Activated naive CD8-positive, alpha-beta T cell treated with anti-CD3 and anti-CD28 coated beads for 36 hours (primary cell): ENCODE measurements at regions not wholly inside any gene's neighbourhood (a gene's known extent, or its start where the extent isn't known, plus 50 kb on each side); places are given as distances from the start of the nearest gene placed in this dataset.

ENCODE experiments used
- DNase-seq: peaks from one replicate; pipeline ENCODE4 v3.0.0; 2021
- H3K27ac Mint-ChIP-seq: one replicate; pipeline ENCODE4 v1.8.0; 2022; ENCODE audit warnings: mild to moderate bottlenecking, moderate library complexity, mixed read lengths
- H3K27me3 Mint-ChIP-seq: one replicate; pipeline ENCODE4 v1.8.0; 2022; ENCODE audit warnings: mild to moderate bottlenecking, mixed read lengths
- H3K36me3 Mint-ChIP-seq: one replicate; pipeline ENCODE4 v1.8.0; 2021; ENCODE audit warnings: mild to moderate bottlenecking, mixed read lengths
- H3K4me1 Mint-ChIP-seq: one replicate; pipeline ENCODE4 v1.8.0; 2021; ENCODE audit warnings: mixed read lengths
- H3K4me3 Mint-ChIP-seq: one replicate; pipeline ENCODE4 v1.8.0; 2022; ENCODE audit warnings: mild to moderate bottlenecking, moderate library complexity, mixed read lengths
- H3K9me3 Mint-ChIP-seq: one replicate; pipeline ENCODE4 v1.8.0; 2022; ENCODE audit warnings: mixed read lengths

- peaks cover 15% of the 10 kb centered on the region for H3K27me3 Mint-ChIP-seq
- no peaks in the 10 kb centered on the region for H3K4me1 Mint-ChIP-seq
- peaks cover 2% of the 10 kb centered on the region for H3K9me3 Mint-ChIP-seq
- no peak overlapping the region for H3K4me3 Mint-ChIP-seq
- no peaks in the 10 kb centered on the region for H3K36me3 Mint-ChIP-seq
- no peak overlapping the region for H3K27ac Mint-ChIP-seq
- no peak for DNase-seq
Measured at GRCh38 chr4:177699365-177700213, 257.4 kb upstream of the AGA start.

- Mint-ChIP-seq H3K4me1 (no peaks in the 10 kb centered on the region), H3K27ac (no peak overlapping the region), H3K27me3 (no peaks in the 10 kb centered on the region), H3K36me3 (no peaks in the 10 kb centered on the region), H3K9me3 (peaks cover 2% of the 10 kb centered on the region), H3K4me3 (no peak overlapping the region)
- no peak for DNase-seq
Measured at GRCh38 chr4:177706916-177707315, 264.7 kb upstream of the AGA start.

- H3K27ac Mint-ChIP-seq = no peak overlapping the region
- no peaks in the 10 kb centered on the region for H3K36me3 Mint-ChIP-seq
- no peaks in the 10 kb centered on the region for H3K9me3 Mint-ChIP-seq
- peaks cover 10% of the 10 kb centered on the region for H3K27me3 Mint-ChIP-seq
- no peak for DNase-seq
- H3K4me3 Mint-ChIP-seq = no peak overlapping the region
- H3K4me1 Mint-ChIP-seq = no peaks in the 10 kb centered on the region
Measured at GRCh38 chr4:177713454-177713853, 271.2 kb upstream of the AGA start.

GRCh38 chr4:177717407-177717806, 275.2 kb upstream of the AGA start:
- Mint-ChIP-seq H3K9me3 (no peaks in the 10 kb centered on the region), H3K4me3 (no peak overlapping the region), H3K27me3 (peaks cover 10% of the 10 kb centered on the region), H3K4me1 (no peaks in the 10 kb centered on the region), H3K36me3 (no peaks in the 10 kb centered on the region), H3K27ac (no peak overlapping the region)
- DNase-seq = no peak

- no peaks in the 10 kb centered on the region for H3K9me3 Mint-ChIP-seq
- H3K36me3 Mint-ChIP-seq = no peaks in the 10 kb centered on the region
- peaks cover 10% of the 10 kb centered on the region for H3K27me3 Mint-ChIP-seq
- no peaks in the 10 kb centered on the region for H3K4me1 Mint-ChIP-seq
- H3K4me3 Mint-ChIP-seq = no peak overlapping the region
- no peak overlapping the region for H3K27ac Mint-ChIP-seq
- DNase-seq = no peak
Measured at GRCh38 chr4:177718514-177718913, 276.3 kb upstream of the AGA start.

GRCh38 chr4:177726111-177726510, 283.9 kb upstream of the AGA start:
- Mint-ChIP-seq H3K4me1 (no peaks in the 10 kb centered on the region), H3K4me3 (no peak overlapping the region), H3K9me3 (peaks cover 3% of the 10 kb centered on the region), H3K36me3 (no peaks in the 10 kb centered on the region), H3K27ac (no peak overlapping the region), H3K27me3 (peaks cover 4% of the 10 kb centered on the region)
- DNase-seq = no peak

GRCh38 chr4:177728361-177729152, 286.3 kb upstream of the AGA start:
- no peak overlapping the region for H3K4me3 Mint-ChIP-seq
- H3K9me3 Mint-ChIP-seq = peaks cover 4% of the 10 kb centered on the region

GRCh38 chr4:177729681-177730080, 287.4 kb upstream of the AGA start:
- Mint-ChIP-seq H3K27me3 (peaks cover 5% of the 10 kb centered on the region), H3K27ac (no peak overlapping the region), H3K4me1 (no peaks in the 10 kb centered on the region), H3K36me3 (peaks cover 2% of the 10 kb centered on the region), H3K4me3 (no peak overlapping the region), H3K9me3 (peaks cover 6% of the 10 kb centered on the region)
- no peak for DNase-seq

More at GRCh38 chr4:177728361-177729152, 286.3 kb upstream of the AGA start:
- Mint-ChIP-seq H3K27me3 (peaks cover 9% of the 10 kb centered on the region), H3K36me3 (peaks cover 2% of the 10 kb centered on the region), H3K4me1 (no peaks in the 10 kb centered on the region), H3K27ac (no peak overlapping the region)
- no peak for DNase-seq

- Mint-ChIP-seq H3K36me3 (no peaks in the 10 kb centered on the region), H3K4me1 (peaks cover 6% of the 10 kb centered on the region), H3K27me3 (peaks cover 10% of the 10 kb centered on the region), H3K4me3 (no peak overlapping the region), H3K27ac (no peak overlapping the region), H3K9me3 (peaks cover 1% of the 10 kb centered on the region)
- no peak for DNase-seq
Measured at GRCh38 chr4:177737387-177737940, 295.2 kb upstream of the AGA start.

- Mint-ChIP-seq H3K4me3 (no peak overlapping the region), H3K27ac (no peak overlapping the region), H3K36me3 (no peaks in the 10 kb centered on the region), H3K27me3 (peaks cover 13% of the 10 kb centered on the region), H3K4me1 (peaks cover 6% of the 10 kb centered on the region), H3K9me3 (no peaks in the 10 kb centered on the region)
- DNase-seq = no peak
Measured at GRCh38 chr4:177740563-177740962, 298.3 kb upstream of the AGA start.

GRCh38 chr4:177759729-177760128, 317.5 kb upstream of the AGA start:
- Mint-ChIP-seq H3K27me3 (no peaks in the 10 kb centered on the region), H3K4me1 (no peaks in the 10 kb centered on the region), H3K9me3 (no peaks in the 10 kb centered on the region)

GRCh38 chr4:177761692-177762091, 319.5 kb upstream of the AGA start:
- no peak for DNase-seq
- Mint-ChIP-seq H3K27me3 (no peaks in the 10 kb centered on the region), H3K4me3 (no peak overlapping the region), H3K36me3 (no peaks in the 10 kb centered on the region), H3K9me3 (no peaks in the 10 kb centered on the region), H3K4me1 (no peaks in the 10 kb centered on the region), H3K27ac (no peak overlapping the region)

More at GRCh38 chr4:177759729-177760128, 317.5 kb upstream of the AGA start:
- Mint-ChIP-seq H3K27ac (no peak overlapping the region), H3K4me3 (no peak overlapping the region), H3K36me3 (no peaks in the 10 kb centered on the region)
- DNase-seq = no peak

- Mint-ChIP-seq H3K27me3 (no peaks in the 10 kb centered on the region), H3K27ac (no peak overlapping the region), H3K36me3 (no peaks in the 10 kb centered on the region), H3K4me3 (no peak overlapping the region), H3K4me1 (no peaks in the 10 kb centered on the region), H3K9me3 (no peaks in the 10 kb centered on the region)
- no peak for DNase-seq
Measured at GRCh38 chr4:177769155-177769554, 326.9 kb upstream of the AGA start.

GRCh38 chr4:177770776-177771175, 328.5 kb upstream of the AGA start:
- no peak for DNase-seq
- no peaks in the 10 kb centered on the region for H3K27me3 Mint-ChIP-seq
- no peaks in the 10 kb centered on the region for H3K4me1 Mint-ChIP-seq
- H3K9me3 Mint-ChIP-seq = no peaks in the 10 kb centered on the region
- no peak overlapping the region for H3K4me3 Mint-ChIP-seq
- H3K36me3 Mint-ChIP-seq = no peaks in the 10 kb centered on the region
- H3K27ac Mint-ChIP-seq = no peak overlapping the region

- no peak for DNase-seq
- Mint-ChIP-seq H3K27me3 (no peaks in the 10 kb centered on the region), H3K4me1 (no peaks in the 10 kb centered on the region), H3K27ac (no peak overlapping the region), H3K9me3 (no peaks in the 10 kb centered on the region), H3K36me3 (no peaks in the 10 kb centered on the region), H3K4me3 (no peak overlapping the region)
Measured at GRCh38 chr4:177771645-177772044, 329.4 kb upstream of the AGA start.
